Kidney tubule cell (primary cell): ENCODE measurements at regions not wholly inside any gene's neighbourhood (a gene's known extent, or its start where the extent isn't known, plus 50 kb on each side); places are given as distances from the start of the nearest gene placed in this dataset.
"Not testable (repeated sequence)": the region's sequence is repeated elsewhere in the genome, so short reads cannot be mapped to it uniquely, and the experiment has no call there.

ENCODE experiments used
- DNase-seq: peaks from one replicate; pipeline ENCODE4 v3.0.0-alpha.2; 2018; ENCODE audit warnings: low spot score

DNA sequence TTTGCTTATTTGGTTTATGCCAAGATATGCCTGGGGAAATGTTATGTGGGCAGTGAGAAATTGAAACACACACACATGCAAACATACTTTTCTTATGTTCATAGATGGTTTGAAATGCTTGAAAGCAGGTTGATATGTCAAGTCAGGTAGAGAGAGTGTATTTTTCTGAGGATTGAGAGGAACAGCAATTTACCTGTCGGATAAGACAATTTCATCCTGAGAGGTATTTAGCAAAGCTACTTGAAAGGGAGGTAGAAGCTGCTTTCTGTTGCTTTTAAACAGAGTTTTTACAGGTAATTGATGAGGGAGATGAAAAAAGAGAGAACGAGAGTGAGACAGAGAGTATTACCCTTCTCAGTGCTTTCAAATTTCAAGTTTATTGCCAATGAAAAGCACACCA lies 854.3 kb downstream of the CDH8 start:
- DNase-seq, result no peak

DNA sequence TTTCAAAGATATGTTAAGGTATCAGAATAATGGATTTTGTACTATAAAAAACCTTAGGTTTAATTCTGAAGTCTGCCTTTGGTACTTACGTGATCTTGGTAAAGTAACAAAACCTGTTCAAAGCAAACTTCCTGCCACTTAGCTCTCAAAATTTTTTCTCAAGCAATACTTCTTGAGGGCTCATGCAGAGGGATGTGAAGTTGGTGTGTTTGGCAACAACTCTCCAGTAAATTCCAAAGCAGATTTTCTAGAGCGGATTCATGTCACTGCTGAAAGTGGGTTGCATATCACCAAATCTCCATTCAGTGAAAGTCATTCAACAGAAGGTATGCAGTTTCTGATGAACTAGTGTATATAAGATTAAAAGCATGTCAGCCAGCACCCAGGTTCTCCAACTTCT lies 856.7 kb downstream of the CDH8 start:
- no peak for DNase-seq

DNA sequence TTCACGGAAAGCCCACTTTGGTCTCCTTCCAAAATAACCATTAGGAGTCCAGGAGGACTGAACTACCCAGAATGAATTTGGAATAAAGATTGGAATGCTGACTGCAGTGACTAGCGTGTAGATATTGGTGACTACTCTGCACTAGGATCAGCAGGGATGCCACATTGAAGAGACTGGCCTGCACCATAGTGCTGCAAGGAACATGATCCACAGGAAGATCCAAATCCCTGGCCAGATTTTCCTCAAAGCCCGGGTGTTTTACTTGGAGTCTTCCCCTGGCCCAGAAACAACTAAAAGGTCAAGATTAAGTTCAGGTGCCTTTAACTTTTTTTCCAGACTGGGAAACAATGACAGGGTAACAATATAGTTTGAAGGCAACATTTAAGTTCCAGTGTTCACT lies 870.4 kb downstream of the CDH8 start:
- no peak for DNase-seq

DNA sequence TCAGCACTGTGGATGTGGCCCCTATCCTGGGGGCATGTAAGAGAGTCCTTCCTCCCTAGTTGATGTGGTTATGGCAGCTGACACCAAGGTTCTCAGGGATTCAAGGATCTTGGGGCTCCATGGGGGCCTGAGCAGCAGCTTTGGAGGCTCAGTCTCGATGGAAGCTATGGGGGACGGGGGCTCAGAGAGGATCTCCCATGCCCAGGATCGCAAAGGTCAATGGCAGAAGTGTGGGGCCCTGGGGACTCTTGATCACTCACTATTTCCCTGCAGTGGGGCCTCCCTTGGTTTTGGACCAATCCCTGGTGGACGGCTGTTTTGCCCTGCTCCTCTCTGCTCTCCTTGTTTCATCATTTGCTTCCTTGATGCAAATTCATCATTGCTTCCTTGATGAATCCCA lies 885.9 kb downstream of the CDH8 start:
- DNase-seq, result no peak

DNA sequence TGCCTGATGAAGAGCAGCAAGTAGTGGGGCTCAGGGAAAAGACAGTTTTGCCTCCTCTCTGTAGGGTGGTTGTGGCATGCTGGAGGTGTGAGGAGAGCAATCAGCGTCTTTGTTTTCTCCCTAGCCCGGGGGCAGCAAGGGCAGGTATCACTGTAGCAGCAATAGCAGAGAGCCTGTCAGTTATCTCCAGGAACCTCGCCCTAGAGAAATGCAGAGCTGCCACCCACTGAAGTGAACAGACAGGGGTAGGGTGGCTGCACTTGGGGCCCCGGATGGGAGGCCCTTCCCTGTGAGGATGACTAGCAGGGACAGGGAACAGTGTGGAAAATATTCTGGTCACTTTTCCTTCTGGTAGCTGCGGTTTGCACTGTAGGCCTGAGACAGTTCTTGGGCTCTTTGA lies 886.5 kb downstream of the CDH8 start:
- no peak for DNase-seq

DNA sequence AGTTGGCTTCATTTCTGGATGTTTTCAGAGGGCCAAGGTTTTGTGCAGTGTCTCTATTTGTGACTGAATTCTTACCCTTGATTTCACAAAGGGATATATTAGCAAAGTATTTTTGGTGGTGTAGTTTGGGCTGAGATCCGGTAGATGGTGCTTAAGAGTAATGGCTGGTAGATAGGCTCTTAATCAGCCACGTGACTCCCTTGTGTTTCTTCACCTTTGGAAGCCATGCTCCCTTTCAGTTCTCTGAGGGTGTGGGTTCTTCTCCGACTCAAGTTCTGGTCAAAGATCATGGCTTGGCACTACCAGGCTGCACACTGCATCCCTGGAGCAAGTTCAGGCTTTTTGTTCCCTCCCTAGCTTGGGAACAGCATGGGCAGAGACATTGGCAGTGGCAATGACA lies 887.3 kb downstream of the CDH8 start:
- no peak for DNase-seq

DNA sequence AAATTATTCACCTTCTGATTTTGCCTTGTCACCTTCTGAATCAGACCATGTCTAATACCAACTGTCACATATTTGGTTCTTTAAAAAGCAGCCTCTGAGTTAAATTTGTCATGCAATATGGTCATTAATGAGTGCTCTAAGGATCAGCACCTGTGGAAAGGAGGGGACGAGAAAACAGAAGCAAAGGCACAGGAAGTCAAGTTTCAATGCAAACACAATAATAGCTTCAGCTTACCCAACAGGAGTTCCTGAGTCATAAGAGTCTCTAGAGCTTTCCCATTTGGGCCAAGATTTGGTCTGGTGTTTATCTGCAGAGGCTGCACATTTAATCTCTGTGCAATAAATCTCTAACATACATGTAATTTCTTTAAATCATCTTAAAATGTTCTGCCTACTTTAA lies 889.8 kb downstream of the CDH8 start:
- no peak for DNase-seq

DNA sequence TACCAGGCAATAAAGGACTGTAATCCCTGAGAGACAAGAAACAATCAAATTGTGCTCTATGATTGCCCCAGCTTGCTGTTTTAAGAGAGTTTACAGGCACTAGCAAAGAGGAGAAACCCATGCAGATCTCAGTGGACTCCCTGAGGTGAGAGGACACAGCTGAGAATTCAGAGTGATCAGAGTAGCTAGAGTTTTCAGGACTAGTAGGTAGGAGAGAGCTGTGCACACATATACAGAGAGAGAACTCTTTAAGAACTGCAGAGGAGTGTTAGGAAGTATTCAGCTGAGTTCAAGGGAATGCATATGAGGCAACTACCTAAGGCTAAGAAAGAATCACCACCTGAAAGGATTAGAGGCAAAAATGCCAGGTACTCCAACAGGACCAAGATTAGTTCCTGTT lies 904.8 kb downstream of the CDH8 start:
- no peak for DNase-seq

DNA sequence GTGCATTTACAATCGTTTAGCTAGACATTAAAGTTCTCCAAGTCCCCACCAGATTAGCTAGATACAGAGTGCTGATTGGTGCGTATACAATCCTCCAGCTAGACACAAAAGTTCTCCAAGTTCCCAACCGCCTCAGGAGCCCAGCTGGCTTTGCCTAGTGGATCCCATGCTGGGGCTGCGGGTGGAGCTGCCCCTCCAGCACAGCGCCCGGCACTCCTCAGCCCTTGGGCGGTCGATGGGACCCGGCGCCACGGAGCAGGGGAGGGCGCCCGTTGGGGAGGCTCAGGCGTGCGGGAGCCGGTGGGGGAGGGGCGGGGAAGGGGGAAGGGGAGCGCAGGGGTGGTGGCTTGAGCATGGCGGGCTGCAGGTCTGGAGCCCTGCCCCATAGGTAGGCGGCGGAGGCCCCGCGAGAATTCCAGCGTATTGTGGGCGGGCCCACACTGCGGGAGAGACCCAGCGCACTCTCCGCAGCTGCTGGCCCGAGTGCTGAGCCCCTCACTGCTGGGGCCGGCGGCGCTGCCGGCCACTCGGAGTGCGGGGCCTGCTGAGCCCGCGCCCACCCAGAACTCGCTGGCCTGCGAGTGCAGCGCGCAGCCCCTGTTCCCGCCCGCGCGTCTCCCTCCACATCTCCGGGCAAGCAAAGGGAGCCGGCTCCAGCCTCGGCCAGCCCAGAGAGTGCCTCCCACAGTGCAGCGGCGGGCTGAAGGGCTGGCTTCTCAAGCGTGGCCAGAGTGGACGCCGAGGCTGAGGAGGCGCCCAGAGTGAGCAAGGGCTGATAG lies 907.5 kb downstream of the CDH8 start:
- DNase-seq, result no peak

DNA sequence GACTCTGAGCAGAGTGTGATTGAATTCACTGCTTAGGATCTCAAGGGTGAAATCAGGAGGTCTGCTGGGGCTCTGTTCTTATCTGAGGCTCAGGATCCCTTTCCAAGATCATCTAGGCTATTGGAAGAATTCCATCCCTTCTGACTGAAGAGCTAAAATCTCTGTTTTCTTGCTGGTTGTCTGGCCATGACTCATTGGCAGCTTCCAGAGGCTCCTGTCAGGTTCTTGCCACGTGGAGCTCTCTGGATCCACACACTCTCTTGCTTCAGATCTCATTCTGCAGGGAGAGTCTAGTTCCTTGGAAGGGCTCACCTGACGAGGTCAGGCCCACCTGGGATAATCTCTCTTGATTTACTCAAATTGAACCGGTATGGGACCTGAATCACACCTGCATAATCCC lies 930.7 kb downstream of the CDH8 start:
- no peak for DNase-seq

DNA sequence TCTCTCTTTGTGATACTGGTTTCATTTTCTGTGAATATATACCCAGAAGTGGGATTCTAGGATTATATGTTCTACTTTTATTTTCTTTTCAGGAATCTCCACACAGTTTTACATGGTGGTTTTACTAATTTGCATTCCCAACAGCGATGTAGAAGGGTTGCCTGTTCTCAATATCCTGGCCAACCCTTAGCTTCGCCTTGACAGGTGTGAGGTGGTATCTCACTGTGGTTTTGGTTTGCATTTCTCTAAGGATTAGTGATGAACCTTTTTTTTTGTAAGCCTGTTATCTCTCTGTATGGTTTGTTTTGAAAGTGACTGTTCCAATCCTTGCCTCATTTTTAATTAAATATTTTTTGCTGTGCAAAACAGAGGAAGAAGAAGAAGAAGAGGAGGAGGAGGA lies 937.7 kb downstream of the CDH8 start:
- DNase-seq, result no peak

DNA sequence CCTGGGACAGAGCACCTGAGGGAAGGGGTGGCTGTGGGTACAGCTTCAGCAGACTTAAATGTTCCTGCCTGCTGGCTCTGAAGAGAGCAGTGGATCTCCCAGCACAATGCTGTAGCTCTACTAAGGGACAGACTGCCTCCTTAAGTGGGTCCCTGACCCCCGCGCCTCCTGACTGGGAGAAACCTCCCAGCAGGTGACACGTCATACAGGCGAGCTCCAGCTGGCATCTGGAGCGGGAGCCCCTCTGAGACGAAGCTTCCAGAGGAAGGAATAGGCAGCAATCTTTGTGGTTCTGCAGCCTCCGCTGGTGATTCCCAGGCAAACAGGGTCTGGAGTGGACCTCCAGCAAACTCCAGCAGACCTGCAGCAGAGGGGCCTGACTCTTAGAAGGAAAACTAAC lies 944.9 kb downstream of the CDH8 start:
- not testable (repeated sequence) for DNase-seq

DNA sequence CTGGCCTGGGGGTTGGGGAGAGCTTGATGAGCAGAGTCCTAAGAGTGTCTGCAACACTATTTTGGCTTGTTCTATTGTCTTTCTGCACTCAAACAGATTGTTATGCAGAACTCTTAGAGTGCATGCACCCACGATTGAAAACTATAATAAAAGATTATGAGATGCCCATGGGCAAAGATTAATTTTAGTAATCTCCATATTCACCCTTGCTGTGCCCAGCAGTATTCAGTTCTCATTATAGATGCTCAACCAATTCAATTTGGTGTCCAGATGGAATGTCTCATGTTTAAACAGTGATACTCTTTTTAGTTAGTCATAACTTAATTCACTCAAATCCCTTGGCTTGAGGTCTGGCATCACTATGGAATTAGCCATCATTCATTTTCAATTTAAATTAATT lies 952.5 kb downstream of the CDH8 start:
- no peak for DNase-seq

DNA sequence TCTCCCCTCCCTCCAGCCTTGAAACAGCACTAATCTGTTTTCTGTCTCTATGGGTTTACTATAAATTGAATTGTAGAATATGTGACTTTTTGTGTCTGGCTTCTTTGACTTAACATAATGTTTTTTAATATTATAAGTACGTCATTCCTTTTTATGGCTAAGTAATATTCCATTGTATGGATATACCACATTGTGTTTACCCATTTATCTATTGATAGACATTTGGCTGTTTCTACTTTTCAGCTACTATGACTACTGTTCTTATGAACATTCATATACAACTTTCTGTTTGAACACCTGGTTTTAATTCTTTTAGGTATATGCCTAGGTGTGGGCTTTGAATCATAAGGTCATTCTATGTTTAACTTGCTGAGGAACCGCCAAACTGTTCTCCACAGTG lies 961.9 kb downstream of the CDH8 start:
- DNase-seq, result no peak

DNA sequence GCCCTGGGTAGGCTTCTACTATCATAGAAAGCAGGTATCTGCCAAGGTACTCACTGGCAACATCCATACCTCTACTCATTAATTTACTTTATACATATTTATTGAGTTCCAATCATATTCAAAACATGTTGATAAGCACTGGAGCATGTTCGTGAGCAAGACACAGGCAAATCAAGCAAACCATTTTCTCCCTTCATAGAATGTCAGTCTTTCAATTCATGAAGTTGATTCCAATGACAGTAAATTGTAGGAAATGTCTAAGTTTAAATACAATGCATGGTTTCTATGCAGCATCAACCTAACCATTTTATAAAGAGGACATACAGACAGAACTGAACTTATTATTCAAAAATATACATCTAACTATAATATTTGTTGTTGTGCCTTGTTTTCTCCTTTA lies 978.6 kb downstream of the CDH8 start:
- no peak for DNase-seq

DNA sequence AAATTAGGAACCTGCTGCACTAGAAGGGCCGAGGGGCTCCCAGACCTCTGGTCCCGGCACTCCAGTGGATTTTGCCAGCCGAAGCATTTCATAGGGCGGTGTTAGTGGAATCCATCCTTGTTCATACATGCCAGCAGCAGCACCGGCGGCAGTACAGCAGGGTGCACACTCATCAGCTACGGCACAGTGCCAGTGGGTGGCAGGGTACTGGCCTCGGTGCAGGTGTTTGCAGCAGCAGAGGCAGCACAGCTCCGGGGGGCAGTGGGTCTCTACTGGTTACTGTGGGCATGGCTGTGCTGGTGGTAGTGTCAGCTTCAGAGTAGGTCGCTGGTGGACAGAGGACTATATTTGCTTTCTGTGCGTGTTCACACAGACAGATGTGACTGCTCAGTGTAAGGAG lies 985.7 kb downstream of the CDH8 start:
- no peak for DNase-seq

DNA sequence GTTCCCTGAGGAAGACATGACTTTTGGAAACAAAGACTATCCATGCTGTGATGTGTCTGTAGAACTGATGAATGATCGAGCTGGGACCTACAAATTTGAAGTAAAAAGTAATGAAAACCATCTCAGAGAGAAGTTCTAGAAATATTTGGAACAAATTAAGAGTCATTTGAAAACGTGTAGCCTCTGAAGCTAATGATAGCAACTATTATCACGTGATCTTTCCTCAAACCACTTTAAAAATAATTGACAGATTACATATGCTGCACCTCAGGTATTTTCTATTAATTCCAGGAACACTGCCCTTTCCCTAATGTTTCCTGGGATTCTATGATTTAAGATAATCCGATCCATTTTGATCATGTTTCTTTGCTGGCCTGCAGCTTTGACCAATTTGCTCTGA lies 990.3 kb downstream of the CDH8 start:
- no peak for DNase-seq

DNA sequence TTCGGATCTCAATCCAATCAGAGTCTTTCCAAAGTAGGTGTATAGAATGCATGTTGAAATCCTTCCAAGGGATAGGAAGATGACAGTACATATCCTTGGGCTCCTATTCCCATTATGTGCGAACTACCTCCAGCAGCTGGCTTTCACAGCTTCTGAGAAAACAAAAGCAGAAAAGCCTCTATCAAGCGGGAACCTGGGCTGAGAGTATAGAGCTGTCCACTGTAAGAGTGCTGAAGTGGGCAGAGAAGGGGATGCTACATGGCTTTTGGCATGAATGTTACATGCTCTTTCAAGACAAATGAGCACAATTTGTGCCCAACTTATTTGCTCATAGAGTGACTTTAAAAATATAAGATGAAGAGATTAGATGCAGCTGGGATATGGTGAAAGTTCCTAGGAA lies 993.5 kb downstream of the CDH8 start:
- no peak for DNase-seq

DNA sequence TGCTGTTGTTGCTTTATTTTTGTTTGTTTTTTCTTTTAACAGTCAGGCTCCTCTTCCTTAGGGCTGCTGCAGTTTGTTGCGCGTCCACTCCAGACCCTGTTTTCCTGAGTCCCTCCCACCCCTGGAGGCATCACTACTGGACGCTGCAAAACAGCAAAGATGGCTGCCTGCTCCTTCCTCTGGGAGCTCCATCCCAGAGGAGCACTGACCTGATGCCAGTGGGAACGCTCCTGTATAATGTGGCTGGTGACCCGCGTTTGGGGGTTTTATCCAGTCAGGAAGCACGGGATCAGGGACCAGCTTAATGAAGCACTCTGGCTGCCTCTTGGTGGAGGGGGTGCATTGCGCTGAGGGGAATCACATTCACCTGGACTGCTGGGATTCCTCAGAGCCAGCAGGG lies 1005.6 kb downstream of the CDH8 start:
- no peak for DNase-seq

DNA sequence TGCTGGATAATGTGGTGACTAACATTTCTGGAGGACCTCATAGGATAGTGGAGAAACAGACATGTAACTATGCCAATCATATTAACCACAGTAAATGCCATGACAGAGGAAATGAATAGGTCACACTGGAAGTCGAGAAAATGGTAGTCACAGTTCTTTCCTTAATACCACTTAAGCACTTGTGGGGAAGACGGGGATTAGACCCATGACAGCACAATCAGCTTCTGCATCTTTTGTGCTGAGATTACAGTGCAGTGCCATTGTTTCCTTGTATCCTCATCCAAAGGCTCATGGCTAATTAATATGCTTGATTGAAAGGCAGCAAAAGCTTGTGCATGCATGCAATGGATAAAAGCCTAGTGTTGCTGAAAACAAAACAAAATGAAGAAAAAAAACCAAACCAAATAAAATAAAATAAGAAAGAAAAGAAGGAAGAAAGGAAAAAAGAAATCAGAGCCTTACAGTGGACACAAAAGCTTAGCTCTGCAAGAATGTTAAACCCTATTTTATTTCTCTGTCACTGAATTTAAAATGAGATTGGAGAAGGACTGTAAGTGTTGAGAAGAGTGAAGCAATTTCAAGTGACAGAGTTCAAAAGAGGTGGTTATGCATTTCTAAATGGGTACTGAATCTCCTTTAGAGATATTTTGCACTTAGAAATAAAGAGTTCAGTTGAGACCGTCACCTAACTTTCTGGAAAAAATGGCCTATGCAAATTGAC lies 1011.9 kb downstream of the CDH8 start:
- no peak for DNase-seq

DNA sequence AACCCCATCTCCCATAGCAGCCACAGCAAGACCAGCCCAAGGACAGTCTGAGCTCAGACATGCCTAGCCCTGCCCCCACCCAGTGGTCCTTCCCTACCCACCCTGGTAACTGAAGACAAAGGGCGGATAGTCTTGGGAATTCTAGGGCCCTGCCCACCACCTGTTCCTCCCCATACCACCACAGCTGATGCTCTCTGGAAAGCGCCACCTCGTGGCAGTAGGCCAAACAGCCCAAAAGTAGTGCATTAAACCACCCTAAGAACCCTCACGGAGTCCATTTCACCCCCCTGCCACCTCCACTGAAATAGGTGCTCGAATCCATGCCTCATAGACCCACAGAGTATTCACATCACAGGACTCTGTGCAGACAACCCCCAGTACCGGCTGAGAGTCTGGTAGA lies 1021.4 kb downstream of the CDH8 start:
- no peak for DNase-seq

DNA sequence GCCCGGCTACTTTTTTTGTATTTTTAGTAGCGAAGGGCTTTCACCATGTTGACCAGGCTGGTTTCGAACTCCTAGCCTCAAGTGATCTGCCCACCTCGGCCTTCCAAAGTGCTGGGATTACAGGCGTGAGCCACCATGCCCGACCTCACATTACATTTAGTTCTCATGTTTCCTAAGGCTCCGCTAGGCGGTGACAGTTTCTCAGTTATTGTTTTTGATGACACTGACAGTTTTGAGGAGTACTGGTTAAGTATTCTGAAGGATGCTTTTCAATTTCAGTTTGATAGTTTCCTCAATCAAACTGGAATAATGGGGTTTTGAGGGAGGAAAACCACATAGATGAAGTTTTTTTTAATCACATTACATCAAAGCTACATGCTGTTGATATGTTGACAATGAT lies 1028.5 kb downstream of the CDH8 start:
- DNase-seq, result no peak

DNA sequence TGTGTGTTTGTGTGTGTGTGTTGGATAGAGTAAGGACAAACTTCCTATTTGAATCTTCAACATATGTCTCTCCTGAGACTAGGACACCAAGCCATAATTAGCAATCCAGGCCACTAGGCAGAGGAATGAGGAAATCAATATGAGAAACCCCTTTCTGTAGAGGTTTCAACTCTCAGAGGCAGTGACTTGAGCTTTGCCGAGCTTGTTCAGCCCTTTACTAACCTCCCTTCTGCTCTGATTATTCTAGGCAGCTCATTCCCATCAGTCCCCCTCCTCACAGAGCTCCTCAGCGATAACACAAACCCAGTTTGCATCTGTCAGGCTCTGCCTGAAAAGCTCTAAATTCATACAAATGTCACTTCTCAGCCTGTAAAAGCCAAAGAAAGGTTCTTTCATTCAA lies 1030.3 kb downstream of the CDH8 start:
- no peak for DNase-seq
